ENCODE measurements at regions not wholly inside any gene's neighbourhood (a gene's known extent, or its start where the extent isn't known, plus 50 kb on each side); places are given as distances from the start of the nearest gene placed in this dataset.

DNA sequence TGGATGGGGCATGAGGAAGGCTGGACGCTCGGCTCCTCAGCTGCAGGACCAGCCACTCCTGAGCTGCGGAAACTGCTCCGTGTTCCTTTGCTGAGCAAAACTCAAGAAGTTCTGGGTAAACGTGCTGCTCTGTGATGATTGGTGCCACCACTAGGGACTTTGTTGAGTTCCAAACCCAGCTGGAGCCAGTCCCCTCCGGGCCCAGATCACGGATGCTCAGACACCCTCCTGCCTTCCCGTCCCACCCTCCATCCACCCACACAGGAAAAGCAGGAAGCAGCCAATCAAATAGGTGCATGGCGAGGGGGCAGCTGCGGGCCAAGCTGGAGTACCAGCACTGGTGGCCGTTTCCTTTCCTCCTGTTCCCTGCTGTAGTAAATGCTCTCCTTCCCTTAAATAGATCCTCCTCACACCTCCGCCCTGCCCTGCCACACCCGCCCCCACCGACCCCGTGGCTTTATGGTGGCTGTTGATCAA is 68.0 kb downstream of the ADRA2C start:
- no peak for TF ChIP-seq POLR2AphosphoS5 (IDR thresholded peaks at IDR 0.05)
- TF ChIP-seq, protein P1, sequence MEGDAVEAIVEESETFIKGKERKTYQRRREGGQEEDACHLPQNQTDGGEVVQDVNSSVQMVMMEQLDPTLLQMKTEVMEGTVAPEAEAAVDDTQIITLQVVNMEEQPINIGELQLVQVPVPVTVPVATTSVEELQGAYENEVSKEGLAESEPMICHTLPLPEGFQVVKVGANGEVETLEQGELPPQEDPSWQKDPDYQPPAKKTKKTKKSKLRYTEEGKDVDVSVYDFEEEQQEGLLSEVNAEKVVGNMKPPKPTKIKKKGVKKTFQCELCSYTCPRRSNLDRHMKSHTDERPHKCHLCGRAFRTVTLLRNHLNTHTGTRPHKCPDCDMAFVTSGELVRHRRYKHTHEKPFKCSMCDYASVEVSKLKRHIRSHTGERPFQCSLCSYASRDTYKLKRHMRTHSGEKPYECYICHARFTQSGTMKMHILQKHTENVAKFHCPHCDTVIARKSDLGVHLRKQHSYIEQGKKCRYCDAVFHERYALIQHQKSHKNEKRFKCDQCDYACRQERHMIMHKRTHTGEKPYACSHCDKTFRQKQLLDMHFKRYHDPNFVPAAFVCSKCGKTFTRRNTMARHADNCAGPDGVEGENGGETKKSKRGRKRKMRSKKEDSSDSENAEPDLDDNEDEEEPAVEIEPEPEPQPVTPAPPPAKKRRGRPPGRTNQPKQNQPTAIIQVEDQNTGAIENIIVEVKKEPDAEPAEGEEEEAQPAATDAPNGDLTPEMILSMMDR (IDR thresholded peaks at IDR 0.05): no peak

Measured in prostate gland (tissue), 2 donors.